ENCODE measurements at regions not wholly inside any gene's neighbourhood (a gene's known extent, or its start where the extent isn't known, plus 50 kb on each side); places are given as distances from the start of the nearest gene placed in this dataset.

DNA sequence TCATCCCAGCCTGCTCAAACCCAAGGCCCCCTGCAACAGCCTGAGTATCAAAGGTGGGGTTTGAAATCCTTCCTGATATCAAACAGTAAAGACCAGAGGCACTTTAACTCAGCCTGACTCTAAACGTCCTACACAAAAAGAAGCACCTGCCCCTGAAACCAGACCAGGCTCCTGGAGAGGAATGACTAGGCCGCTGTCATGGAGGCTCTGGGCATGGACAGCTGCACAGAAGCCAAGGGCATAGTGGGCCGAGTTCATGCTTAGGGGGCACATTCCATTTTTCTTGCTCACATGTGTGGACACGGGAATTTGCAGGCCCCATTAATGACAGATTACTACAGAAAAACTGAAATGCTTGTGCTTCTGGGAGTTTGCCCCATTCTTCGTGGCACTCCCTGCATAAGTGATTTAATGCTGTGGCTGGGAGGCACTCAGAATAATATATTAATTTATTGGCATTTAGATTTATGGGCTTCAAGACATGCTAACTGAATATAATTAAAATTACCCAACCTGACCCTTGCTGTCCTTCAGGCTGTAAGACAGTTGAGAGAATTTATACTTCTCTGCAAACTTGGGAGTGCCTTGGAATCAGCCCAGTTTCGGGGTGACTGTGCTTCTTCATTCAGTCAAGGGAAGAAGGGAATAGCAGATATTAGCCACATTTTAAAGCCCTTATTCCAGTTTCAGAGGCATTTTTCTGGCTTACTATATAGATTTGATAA, 105.5 kb downstream of the GYPC start:
- peak overlapping the region; percentile 87 for H3K27ac Mint-ChIP-seq
- Histone ChIP-seq H3K27me3 (ENCODE audit: control insufficient read depth in 1 of 2, insufficient read depth in 2 of 2, low read length in 2 of 2) (no peaks in the 10 kb centered on the region), H3K4me1 (ENCODE audit: insufficient read depth, low read length) (peaks cover 41% of the 10 kb centered on the region), H3K27ac (ENCODE audit: low read depth in 1 of 2, low read length in 2 of 2) (peak overlapping the region; percentile 60 to 61), H3K9me3 (ENCODE audit: control insufficient read depth in 1 of 2, insufficient read depth in 1 of 2, low read length in 2 of 2) (no peaks in the 10 kb centered on the region), H3K36me3 (ENCODE audit: insufficient read depth, low read length) (no peaks in the 10 kb centered on the region), H3K4me3 (ENCODE audit: low read length) (no peak overlapping the region)
- ChIA-PET POLR2A (interaction anchor here (1.4 to 2.5 kb wide), 5 partner anchors 15 to 105 kb away, joined by 3 to 16 read pairs (median 9); no protein-coding TSS in a partner anchor), CTCF (interaction anchor here (1.7 kb wide), 1 partner anchor 15 kb away, joined by 6 read pairs; no protein-coding TSS in a partner anchor)
- no peaks in the 10 kb centered on the region for H3K36me3 Mint-ChIP-seq (ENCODE audit: low read depth)
- peak overlapping the region; percentile 73 for H3K4me3 Mint-ChIP-seq
- ATAC-seq (ENCODE audit: poor library complexity) (no peak), DNase-seq (no peak)
- no peaks in the 10 kb centered on the region for H3K9me3 Mint-ChIP-seq
- intact Hi-C loops (cut with DNase I, micrococcal nuclease) = no loop called here
- TF ChIP-seq, protein P1, sequence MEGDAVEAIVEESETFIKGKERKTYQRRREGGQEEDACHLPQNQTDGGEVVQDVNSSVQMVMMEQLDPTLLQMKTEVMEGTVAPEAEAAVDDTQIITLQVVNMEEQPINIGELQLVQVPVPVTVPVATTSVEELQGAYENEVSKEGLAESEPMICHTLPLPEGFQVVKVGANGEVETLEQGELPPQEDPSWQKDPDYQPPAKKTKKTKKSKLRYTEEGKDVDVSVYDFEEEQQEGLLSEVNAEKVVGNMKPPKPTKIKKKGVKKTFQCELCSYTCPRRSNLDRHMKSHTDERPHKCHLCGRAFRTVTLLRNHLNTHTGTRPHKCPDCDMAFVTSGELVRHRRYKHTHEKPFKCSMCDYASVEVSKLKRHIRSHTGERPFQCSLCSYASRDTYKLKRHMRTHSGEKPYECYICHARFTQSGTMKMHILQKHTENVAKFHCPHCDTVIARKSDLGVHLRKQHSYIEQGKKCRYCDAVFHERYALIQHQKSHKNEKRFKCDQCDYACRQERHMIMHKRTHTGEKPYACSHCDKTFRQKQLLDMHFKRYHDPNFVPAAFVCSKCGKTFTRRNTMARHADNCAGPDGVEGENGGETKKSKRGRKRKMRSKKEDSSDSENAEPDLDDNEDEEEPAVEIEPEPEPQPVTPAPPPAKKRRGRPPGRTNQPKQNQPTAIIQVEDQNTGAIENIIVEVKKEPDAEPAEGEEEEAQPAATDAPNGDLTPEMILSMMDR (IDR thresholded peaks at IDR 0.05) = no peak
- no peaks in the 10 kb centered on the region for H3K27me3 Mint-ChIP-seq
- peaks cover 75% of the 10 kb centered on the region for H3K4me1 Mint-ChIP-seq (ENCODE audit: low read depth)

DNA sequence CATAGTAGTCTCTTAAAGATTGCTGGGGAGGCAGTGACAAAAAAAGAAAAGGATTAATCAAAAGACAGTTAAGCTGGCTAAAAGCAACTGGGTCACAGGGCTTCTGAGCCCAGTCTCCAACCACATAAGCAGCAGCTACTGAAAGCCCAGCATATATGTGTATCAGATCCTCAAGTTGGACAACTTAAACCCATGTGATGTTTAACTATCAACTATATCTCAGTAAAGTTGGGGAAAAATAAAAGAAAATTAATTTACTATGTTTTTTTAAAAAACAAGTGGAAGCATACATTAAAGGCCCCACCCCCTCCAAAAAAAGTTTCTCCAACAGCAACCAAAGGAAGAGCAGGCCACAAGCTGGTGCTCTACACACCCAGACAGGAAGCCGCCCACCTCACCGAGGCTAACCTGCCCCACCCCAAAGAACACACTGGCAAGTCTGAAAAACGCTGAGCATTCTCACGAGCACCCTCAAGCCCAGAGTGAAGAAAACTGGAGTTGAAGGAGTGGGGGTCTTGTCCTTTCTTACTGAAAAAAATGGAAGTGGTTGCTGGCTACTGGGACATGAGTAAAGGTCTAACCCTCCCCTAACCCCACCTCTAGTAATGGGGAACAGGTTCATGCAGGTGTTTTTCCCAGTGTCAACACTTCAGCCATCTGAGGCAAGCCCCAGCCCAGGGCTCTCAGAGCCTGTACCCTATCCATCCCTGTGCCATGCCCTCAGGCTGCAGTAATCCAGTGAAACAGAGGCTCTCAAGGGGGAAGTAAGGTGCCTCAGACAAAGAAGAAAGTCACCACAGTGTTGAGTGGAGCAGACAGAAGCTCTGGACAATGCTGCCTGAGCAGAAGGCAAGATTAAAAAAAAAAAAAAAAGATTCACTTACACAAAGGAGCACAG, 106.3 kb downstream of the GYPC start:
- Histone ChIP-seq H3K27me3 (ENCODE audit: control insufficient read depth in 1 of 2, insufficient read depth in 2 of 2, low read length in 2 of 2) (no peaks in the 10 kb centered on the region), H3K4me1 (ENCODE audit: insufficient read depth, low read length) (peaks cover 45% of the 10 kb centered on the region), H3K36me3 (ENCODE audit: insufficient read depth, low read length) (no peaks in the 10 kb centered on the region), H3K4me3 (ENCODE audit: low read length) (peak overlapping the region; percentile 20), H3K27ac (ENCODE audit: low read depth in 1 of 2, low read length in 2 of 2) (peak overlapping the region; percentile 60 to 61), H3K9me3 (ENCODE audit: control insufficient read depth in 1 of 2, insufficient read depth in 1 of 2, low read length in 2 of 2) (no peaks in the 10 kb centered on the region)
- intact Hi-C loops (cut with DNase I, micrococcal nuclease) = loop anchor here in 1 of 2 experiments (1.0 kb wide), 2 partner anchors 15 to 106 kb away; partner anchors contain the start of gene GYPC
- peak; percentile 94 for ATAC-seq (ENCODE audit: poor library complexity)
- H3K27ac Mint-ChIP-seq = peak overlapping the region; percentile 87
- DNase-seq = peak in 12 of 14 experiments; percentile 21 to 79 (median 46)
- no peaks in the 10 kb centered on the region for H3K27me3 Mint-ChIP-seq
- no peaks in the 10 kb centered on the region for H3K9me3 Mint-ChIP-seq
- peak overlapping the region; percentile 73 for H3K4me3 Mint-ChIP-seq
- H3K36me3 Mint-ChIP-seq (ENCODE audit: low read depth) = no peaks in the 10 kb centered on the region
- H3K4me1 Mint-ChIP-seq (ENCODE audit: low read depth) = peaks cover 81% of the 10 kb centered on the region
- TF ChIP-seq, protein P1 (IDR thresholded peaks at IDR 0.05) = no peak
- ChIA-PET POLR2A (interaction anchor here (0.6 to 2.5 kb wide), 6 partner anchors 14 to 106 kb away, joined by 3 to 16 read pairs (median 7); no protein-coding TSS in a partner anchor), CTCF (interaction anchor here (1.7 to 1.9 kb wide), 2 partner anchors 15 to 234 kb away, joined by 6 to 7 read pairs; no protein-coding TSS in a partner anchor)

DNA sequence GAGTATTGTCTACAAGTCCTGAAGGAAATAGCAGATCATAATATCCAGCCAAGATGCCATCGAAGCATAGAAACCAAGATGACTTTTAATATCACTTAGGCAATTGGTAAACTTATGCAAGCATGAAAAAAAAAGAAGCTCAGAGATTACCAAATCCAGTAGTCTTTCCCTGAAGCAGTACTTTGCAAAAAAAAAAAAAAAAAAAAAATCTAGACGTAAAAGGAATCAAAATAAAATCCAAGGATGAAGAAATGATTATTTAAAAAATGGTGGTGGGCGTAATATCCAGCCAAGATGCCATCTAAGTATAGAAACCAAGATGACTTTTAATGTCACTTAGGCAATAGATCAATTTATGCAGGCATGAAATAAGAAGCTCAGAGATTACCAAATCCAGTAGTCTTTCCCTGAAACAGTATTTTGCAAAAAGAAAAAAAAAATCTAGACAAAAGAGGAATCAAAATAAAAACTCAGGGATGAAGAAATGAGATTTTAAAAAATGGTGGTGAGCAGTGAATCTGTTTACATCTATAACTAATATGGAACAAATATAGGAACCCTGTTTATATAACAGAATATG, 108.8 kb downstream of the GYPC start:
- Mint-ChIP-seq H3K36me3 (ENCODE audit: low read depth) (no peaks in the 10 kb centered on the region), H3K27me3 (no peaks in the 10 kb centered on the region), H3K4me1 (ENCODE audit: low read depth) (peaks cover 76% of the 10 kb centered on the region), H3K4me3 (no peak overlapping the region), H3K27ac (peak overlapping the region; percentile 45), H3K9me3 (no peaks in the 10 kb centered on the region)
- intact Hi-C loops (cut with DNase I, micrococcal nuclease) = no loop called here
- no peak overlapping the region for H3K27ac ChIP-seq (ENCODE audit: low read depth in 1 of 2, low read length in 2 of 2)
- TF ChIP-seq, protein P1 (IDR thresholded peaks at IDR 0.05) = no peak
- H3K36me3 ChIP-seq (ENCODE audit: insufficient read depth, low read length) = no peaks in the 10 kb centered on the region
- ChIA-PET CTCF (no interaction called here), POLR2A (no interaction called here)
- ATAC-seq (ENCODE audit: poor library complexity) = no peak
- no peak for DNase-seq
- no peak overlapping the region for H3K4me3 ChIP-seq (ENCODE audit: low read length)
- H3K9me3 ChIP-seq (ENCODE audit: control insufficient read depth in 1 of 2, insufficient read depth in 1 of 2, low read length in 2 of 2) = no peaks in the 10 kb centered on the region
- H3K27me3 ChIP-seq (ENCODE audit: control insufficient read depth in 1 of 2, insufficient read depth in 2 of 2, low read length in 2 of 2) = no peaks in the 10 kb centered on the region
- peaks cover 50% of the 10 kb centered on the region for H3K4me1 ChIP-seq (ENCODE audit: insufficient read depth, low read length)
